Hematopoietic multipotent progenitor cell treated with erythropoietin and hydrocortisone succinate and interleukin-3 and kit ligand, for 4 days (in vitro differentiated cells): ENCODE measurements at regions not wholly inside any gene's neighbourhood (a gene's known extent, or its start where the extent isn't known, plus 50 kb on each side); places are given as distances from the start of the nearest gene placed in this dataset.
A peak's percentile ranks its signal among the peaks of the same experiment; 100 is the strongest.

ENCODE experiments used
- DNase-seq: peaks from one replicate; pipeline ENCODE4 v3.0.0-alpha.2; 2015

- DNase-seq = no peak
Observed at GRCh38 chr15:70342554-70343548, 245.1 kb upstream of the TLE3 start.

GRCh38 chr15:70342141-70342540 is 244.4 kb upstream of the TLE3 start:
- no peak for DNase-seq

GRCh38 chr15:70341566-70341965 is 243.8 kb upstream of the TLE3 start:
- no peak for DNase-seq

DNA sequence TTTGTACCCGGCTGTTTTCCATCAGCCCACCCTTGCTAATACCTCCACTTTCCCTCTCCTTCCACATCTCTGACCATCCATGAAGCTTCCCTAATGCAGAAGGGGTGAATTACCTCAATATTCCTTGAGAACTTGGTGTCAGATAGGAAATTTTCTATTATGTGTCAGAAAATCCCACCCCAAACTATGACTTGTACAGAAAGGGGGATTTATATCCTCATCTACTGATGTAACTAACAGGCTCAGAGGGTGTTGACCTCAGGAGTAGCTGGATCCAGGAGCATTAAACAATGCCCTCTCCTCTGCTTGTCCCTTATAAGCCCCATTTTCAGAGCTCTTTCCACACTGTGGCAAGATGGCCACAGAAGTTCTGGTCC is 242.8 kb upstream of the TLE3 start:
- no peak for DNase-seq

- peak; percentile 77 for DNase-seq
Observed at GRCh38 chr15:70339571-70340493, 242.1 kb upstream of the TLE3 start.

- DNase-seq = no peak
Observed at GRCh38 chr15:70337277-70338186, 239.8 kb upstream of the TLE3 start.

DNA sequence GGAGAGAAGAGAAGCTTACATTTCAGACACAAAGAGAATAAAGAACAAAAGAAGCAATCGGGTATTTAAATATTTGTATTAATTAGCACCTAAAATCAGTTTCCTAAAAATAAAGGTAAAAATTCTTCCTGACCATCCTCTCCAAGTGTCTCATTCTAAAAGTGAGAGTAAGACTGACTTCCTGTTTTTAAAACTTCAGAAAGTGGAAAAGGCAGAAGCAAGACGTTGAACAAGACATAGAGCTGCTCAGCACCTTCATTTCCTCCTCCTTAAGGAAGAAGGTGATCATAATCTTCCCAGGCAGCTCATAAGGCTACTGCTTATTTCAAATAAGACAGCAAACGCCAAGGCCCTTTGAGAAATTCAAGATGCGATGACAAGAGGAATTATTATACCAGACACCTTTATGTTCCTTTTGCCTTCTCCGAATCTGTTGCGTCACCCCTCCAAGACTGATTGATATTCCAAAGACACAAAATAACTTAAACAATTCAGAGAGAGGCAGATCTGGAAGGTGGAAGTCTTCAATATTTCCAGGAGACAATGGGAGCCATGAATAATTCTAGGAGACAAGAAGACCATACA is 238.8 kb upstream of the TLE3 start:
- no peak for DNase-seq

DNA sequence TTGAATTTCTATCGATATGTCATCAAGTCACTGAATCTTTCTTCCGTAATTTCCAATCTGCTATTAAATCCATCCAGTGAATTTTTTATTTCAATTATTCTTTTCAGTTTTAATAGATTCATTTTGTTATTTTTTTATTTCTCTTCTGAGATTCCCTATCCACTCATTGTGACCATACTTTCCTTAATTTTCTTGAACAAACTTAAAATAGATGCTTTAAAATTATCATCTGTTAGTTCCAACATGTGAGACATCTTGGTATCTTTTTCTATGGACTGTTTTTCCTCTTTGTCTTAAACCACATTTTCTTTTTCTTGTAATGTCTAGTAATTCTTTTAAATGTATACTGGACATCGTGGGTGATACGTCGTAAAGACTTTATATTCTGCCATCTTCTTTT is 236.6 kb upstream of the TLE3 start:
- DNase-seq = no peak

GRCh38 chr15:70329179-70329578 is 231.5 kb upstream of the TLE3 start:
- DNase-seq = no peak

GRCh38 chr15:70328679-70329115 is 231.0 kb upstream of the TLE3 start:
- no peak for DNase-seq

DNA sequence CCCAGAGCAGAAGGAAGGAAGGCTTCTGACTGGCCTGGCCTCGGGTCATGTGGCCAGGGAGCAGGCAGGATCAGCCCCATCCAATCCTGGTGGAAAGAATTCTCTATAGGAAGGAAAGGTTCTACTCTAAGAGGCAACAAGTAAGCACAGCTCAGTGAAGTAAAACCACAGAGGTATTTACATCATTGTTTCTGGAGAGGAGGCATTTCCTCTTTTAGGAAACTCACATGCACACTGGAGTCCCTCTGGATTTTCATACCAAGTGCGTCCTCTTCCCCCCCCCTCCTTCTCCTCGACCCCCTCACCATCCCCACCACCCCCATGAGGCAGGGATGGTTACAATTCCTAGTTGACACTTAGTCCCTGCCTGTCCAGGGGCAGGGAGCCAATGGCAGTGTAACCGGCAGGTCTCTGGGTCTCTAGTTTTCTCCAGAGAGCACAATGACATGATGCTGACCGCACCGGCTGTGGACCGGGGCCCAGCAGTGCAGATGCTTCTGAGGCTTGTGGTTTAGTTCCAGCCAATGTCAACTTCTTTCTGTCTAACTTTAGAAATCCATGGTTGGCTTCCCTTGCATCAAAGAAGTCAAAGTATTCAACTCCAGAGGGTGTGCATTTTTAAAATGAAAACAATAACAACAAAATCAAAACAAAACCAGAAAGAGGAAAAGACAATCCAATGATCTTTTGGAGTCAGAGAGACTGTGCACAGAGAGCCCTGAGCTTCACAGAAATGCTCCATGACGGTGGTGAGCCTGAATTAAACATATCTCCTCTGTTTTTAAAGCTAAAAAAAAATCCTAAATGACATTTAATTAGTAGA is 230.3 kb upstream of the TLE3 start:
- peak; percentile 76 for DNase-seq

DNA sequence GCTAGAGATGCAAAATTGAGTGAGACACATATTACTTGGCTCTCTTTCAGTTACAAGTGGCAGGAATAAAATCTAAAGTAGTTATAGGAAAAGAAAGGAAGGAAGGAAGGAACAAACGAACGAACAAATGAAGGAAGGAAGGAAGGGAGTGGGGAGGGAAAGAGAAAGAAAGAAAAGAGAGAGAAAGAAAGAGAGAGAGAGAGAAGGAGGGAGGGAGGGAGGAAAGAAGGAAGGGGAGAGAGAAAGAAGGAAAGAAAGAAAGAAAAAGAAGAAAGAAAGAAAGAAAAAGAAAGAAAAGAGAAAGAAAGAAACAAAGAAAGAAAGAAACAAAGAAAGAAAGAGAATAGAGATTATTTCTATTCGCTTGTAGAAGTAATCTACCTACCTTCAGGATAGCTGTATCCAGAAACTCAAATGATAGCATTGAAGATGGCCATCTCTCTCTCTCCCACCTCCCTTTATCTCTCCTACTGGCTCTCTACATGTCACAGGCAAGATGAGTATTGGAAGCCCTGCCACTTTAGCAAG is 229.7 kb upstream of the TLE3 start:
- no peak for DNase-seq

- DNase-seq = no peak
Observed at GRCh38 chr15:70324001-70324974, 226.6 kb upstream of the TLE3 start.

DNA sequence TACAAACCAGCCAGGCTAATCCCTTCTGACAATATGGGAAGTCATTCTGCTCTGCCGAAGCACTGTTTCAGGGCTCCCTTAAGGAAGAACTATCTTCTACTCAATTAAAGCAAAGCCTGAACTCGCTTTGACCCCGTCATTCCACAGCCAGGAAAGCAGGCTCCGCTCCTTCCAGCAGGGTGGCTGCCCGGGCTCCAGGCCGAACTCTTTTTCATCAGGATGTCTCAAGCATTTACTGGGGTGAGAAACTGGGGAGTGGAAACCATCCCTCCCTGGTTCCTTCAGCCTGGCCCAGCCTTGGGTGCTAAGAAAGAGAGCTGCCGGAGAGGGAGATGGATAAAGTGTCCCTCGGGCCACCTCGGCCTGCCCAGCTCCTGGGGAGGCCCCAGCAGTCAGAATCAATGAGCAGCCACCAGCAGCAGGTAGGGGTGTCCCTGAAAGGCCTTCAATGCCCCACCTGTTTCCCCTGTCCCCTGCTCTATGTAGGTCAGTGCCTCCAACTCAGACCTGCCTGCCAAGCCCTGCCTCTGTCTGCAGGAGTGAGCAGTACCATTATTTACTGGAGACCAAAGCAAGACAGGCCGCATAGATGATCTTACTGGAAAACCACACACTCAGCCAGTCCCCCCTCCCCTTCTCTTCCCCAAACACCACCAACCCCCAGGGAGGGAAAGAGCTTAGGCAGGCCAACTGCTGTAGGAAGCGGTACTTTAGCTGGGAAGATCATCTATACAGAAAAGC is 225.6 kb upstream of the TLE3 start:
- no peak for DNase-seq

DNA sequence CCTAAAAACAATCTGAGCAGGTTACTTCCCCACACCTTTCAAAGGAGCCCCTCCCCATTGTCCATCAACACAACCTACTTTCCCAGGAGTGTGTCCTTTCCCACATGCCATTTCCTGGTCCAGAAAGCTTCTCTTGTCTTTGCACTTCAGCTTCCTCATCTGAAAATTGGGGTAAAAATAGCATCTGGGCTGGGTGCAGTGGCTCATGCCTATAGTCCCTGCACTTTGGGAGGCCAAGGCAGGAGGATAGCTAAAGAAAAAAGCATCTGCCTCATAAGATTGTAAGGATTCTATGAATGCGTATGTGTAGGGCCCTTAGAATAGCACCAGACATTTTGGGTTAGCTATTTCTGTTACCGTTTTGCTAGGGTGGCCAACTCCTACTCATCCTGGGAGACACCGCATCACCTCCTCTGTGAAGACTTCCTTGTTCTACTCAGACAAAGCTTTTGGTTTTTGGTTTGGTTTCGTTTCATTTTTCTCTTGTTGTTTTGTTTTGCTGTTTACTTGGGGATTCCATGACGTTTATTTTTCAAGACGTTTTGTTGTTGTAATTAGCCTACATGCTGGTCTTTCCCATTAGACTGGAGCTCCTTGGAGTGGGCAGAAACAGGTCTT is 224.4 kb upstream of the TLE3 start:
- DNase-seq = no peak

DNA sequence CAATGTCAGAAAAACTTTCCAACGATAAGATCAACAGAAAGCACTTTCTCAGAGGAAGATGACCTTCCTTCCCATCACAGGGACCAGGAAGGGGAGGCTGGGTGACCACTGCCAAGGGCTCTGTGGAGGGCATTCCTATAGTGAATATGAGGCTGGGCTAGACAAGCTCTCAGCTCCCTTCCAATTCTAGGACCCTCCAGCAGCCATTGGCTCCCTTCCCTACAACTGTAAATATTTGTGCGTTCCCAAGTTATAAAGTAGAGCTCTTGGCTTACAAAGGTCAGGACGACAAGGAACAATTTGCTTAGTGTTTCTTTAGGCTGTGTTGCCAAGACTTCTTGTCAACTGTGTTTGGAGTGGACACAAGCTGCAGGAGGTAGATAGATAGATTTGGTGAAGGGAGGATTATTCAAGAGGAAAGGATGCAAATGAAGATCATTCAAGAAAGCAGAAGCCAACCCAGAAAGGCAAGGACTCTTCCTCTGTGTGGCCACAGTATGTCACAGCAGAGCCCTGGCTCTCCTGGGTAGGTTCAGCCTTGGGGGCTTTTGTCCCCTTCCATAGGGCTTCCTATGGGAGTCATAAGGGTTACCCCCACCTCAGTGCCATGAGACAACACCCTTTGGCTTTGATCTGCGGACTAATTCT is 223.6 kb upstream of the TLE3 start:
- DNase-seq = no peak

- DNase-seq = peak; percentile 63
Observed at GRCh38 chr15:70320482-70320881, 222.8 kb upstream of the TLE3 start.

- no peak for DNase-seq
Observed at GRCh38 chr15:70320077-70320476, 222.4 kb upstream of the TLE3 start.
